ENCODE measurements at regions not wholly inside any gene's neighbourhood (a gene's known extent, or its start where the extent isn't known, plus 50 kb on each side); places are given as distances from the start of the nearest gene placed in this dataset.

GRCh38 chr15:85976986-85977385 lies 102.7 kb upstream of the AGBL1 start:
- no peak for DNase-seq

GRCh38 chr15:85977586-85977985 lies 102.1 kb upstream of the AGBL1 start:
- no peak for DNase-seq

- DNase-seq = no peak
Observed at GRCh38 chr15:85979929-85980328, 99.7 kb upstream of the AGBL1 start.

DNA sequence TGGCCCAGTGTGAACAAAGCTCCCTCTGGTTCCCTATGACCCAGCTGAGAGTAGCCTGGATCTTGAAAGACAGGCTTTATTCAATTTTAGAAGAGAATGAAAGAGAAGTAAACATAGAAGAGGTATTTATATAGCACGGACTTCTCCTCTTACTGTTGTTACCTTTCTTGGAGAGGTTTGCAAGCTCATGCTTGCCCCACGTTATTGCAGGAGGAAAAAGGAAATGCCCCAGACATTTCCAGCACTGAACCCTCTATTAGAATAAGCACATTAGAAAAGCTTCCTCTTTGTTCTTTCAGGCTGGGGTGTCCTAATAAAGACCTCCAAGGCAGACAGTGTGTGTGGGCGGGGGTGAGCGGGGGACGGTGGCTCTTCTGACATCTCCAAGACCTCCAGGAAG lies 98.7 kb upstream of the AGBL1 start:
- DNase-seq = no peak

DNA sequence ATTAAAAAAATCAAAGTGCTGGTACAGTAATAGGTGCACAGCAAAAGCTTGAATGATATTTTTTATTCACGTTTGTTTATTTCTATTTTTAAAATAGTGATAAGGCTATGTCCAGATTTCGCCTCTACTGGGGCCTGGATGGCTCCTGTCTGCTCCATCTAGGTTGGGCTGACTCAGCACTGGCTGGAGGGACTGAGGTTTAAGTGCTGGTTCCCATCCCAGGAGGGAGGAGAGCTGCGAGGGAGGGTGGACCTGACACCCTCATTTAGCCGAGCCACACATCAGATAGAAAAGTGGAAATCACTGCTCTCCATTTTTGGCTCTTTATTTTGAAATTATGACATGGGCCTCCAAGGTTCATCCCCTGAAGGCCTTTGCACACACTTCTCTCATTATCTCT lies 95.4 kb upstream of the AGBL1 start:
- DNase-seq = no peak

- no peak for DNase-seq
Observed at GRCh38 chr15:85986116-85986515, 93.6 kb upstream of the AGBL1 start.

- DNase-seq = no peak
Observed at GRCh38 chr15:85986741-85987140, 92.9 kb upstream of the AGBL1 start.

DNA sequence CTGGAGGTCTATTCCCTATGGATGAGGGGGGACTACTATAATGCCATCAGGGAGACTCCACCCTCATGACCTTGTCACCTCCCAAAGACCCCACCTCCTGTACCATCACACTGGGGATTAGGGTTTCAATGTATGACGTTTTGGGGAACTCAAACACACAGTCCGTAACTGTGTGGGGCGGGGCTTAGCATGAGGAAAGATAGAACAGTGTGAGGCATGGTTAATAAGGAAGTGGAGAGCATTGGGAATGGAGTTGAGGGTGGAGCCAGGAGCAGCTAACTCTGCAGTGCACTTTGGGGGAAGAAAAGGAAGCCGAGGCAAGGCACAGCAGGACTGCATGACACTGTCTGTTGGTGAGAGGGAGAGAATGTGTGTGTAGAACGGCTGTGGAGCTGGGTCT lies 90.9 kb upstream of the AGBL1 start:
- DNase-seq = no peak

GRCh38 chr15:85992224-85992623 lies 87.4 kb upstream of the AGBL1 start:
- DNase-seq = no peak

DNA sequence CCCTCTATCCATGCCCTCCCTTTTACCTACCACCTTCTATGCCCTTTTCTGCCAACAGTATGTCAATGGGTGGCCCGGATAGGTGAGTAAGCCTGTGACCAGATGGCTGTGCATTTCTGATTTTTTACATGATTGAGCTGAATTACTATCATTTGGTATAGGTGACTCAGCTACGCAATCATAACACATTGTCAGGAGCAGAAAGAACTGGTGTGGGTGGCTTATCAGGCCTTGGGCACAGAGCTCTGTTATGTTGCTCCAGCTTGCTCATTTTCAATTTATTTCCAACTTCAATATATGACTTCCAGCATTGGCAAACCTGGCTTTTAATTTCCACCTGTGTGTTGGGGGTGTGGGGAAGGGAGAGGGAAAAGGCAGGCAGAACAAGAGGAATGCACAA lies 86.6 kb upstream of the AGBL1 start:
- DNase-seq = no peak

DNA sequence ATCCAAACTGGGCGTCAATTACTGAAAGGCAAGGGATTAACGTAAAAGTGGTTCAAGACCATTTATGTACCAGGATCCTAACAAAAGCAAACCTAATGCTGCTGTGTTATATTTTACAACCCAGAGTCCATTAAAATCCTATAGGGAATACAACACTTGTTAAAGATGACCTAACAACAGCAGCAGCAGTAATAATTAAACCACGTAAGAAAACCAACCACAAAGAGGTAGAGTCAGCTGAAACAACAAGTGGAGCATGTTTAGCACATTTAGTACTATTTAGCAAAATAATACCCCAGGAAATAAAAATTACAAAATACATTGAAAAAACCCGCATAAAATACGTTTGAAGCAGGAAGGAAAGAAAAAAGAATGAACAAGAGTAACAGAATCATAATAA lies 82.1 kb upstream of the AGBL1 start:
- DNase-seq = no peak

DNA sequence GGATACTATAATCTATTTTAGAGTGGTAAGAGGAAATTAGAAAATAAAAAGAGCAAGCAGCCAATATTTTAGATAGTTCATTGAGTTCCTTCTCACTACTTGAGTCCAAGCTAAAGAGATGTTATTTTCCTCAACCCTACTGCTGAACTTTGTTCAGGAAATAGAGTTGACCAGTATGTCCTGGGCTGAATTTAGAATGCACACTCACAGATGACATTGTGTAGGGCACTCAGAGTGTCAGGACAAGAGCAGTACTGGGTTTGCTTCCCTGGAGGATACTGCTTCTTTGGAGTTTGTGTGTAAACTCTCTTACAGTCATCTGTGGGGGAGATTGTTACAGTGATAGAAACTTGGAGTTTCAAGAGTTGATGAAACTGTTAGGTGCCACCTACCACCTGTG lies 80.0 kb upstream of the AGBL1 start:
- DNase-seq = no peak

DNA sequence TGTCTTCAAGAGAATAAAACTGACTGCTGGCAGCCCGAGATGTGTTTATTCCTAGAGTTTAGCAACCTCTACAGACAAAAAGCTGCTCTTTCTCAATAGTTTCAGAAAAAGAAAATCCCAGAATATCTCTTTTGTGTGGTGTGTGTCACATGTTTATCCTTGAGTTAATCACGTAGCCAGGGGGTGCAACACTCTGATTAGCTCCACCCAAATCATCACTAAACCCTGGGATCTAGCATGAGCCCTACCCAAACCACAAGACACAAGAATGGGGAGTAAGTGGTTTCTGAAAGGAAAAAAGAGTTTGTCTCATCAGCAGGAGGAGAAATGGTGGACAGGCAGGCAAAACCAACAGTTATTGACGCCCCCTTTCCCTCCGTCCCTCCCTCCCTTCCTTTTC lies 78.5 kb upstream of the AGBL1 start:
- DNase-seq = no peak

- DNase-seq = no peak
Observed at GRCh38 chr15:86002444-86002843, 77.2 kb upstream of the AGBL1 start.

- no peak for DNase-seq
Observed at GRCh38 chr15:86004061-86004460, 75.6 kb upstream of the AGBL1 start.

DNA sequence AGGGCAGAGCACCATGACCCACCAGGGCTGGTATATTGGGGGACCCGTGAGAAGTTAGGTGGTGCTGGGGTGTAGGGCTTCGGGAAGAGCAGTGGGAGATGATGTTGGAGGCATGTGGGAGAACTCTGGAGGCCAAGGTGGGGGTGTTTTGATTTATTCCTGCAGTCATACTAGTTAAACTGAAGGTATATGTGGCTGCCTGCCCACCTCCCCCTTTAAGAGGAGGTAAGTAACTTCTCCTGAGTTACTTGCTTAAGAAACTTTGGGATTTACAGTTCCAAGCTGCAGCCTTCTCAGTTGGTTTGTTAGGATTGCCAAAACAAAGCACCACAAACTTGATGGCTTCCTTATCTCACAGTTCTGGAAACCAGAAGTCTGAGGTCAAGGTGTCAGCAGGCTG lies 73.1 kb upstream of the AGBL1 start:
- no peak for DNase-seq

- DNase-seq = no peak
Observed at GRCh38 chr15:86009727-86010126, 69.9 kb upstream of the AGBL1 start.

- no peak for DNase-seq
Observed at GRCh38 chr15:86010398-86010797, 69.3 kb upstream of the AGBL1 start.

- no peak for DNase-seq
Observed at GRCh38 chr15:86010891-86011290, 68.8 kb upstream of the AGBL1 start.

- no peak for DNase-seq
Observed at GRCh38 chr15:86014016-86014415, 65.7 kb upstream of the AGBL1 start.

DNA sequence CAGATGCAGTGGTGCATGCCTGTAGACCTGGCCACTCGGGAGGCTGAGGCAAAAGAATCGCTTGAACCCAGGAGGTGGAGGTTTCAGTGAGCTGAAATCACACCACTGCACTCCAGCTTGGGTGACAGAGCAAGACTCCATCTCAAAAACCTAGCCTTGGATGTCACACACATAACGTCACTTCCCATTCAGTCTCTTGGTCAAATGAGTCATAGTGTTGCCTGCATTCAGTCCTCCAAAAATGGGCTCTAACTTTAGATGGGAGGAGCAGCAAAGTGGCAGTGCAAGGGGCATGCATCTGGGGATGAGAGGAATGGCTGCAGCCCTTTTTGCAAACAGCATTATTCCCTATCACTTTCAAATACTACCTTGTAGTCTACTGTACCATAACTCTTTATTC lies 62.9 kb upstream of the AGBL1 start:
- DNase-seq = no peak

DNA sequence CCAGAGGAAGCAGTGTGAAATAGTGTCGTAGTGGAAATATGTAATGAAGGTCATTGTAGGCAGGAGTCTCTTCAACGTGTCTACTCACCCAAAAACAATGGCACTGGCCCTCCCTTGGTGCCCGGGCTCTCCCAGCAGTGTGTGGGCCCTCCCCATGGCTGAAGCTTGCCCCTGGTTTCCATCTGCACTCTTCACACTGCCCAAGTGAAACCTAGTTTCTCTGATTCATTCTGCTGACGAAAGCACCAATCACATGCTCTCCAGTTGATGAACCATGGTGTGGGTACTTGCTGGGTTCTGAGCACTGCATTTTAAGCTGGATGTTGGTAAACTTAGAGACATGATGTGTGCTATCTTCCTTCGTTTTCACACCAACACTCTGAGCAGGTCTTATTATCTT lies 61.0 kb upstream of the AGBL1 start:
- no peak for DNase-seq

- no peak for DNase-seq
Observed at GRCh38 chr15:86021281-86022264, 58.1 kb upstream of the AGBL1 start.

DNA sequence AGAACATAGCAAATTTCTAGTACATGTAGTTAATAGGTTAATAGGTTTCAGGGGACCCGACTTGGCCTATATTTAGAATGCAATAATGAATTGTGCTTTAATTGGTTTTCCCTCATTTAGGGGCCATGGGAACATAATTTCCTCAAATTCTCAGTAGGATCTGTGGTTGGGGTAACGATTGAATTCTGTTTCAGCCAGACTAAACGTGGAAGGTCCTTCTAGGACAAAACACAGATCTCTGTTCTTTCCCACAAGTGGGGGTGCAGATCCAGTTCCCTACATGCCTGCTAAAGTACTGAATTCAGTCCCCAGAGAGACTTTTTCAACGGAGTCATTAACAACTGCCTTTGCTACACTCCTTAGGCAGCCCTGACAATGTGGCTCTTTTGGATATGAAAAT lies 50.7 kb upstream of the AGBL1 start:
- no peak for DNase-seq
